Mesendoderm (in vitro differentiated cells): ENCODE measurements at regions not wholly inside any gene's neighbourhood (a gene's known extent, or its start where the extent isn't known, plus 50 kb on each side); places are given as distances from the start of the nearest gene placed in this dataset.
A peak's percentile ranks its signal among the peaks of the same experiment; 100 is the strongest.

Experiments used
- DNase-seq: peaks from one replicate; pipeline ENCODE4 v3.0.0; 2013
- H2AK5ac ChIP-seq: 2 replicates; pipeline ENCODE4 v1.6.1; 2013; ENCODE audit warnings: low read length, inconsistent platforms
- H2BK120ac ChIP-seq: 2 replicates; pipeline ENCODE4 v1.6.1; 2013; ENCODE audit warnings: low read depth, mild to moderate bottlenecking, low read length, moderate library complexity, mixed read lengths
- H2BK15ac ChIP-seq: replicated peaks from 2 replicates; pipeline ENCODE4 v1.6.1; 2013; ENCODE audit warnings: low read depth, mild to moderate bottlenecking, moderate library complexity
- H2BK5ac ChIP-seq: 2 replicates; pipeline ENCODE4 v1.6.1; 2013; ENCODE audit warnings: low read length, inconsistent platforms
- H3K18ac ChIP-seq: 2 replicates; pipeline ENCODE4 v1.6.1; 2013; ENCODE audit warnings: mild to moderate bottlenecking, low read length, mixed read lengths
- H3K23ac ChIP-seq: one replicate; pipeline ENCODE4 v1.6.1; 2013; ENCODE audit warnings: low read length
- H3K27ac ChIP-seq: 2 replicates; pipeline ENCODE4 v1.5.1; 2013; ENCODE audit warnings: low read depth, mild to moderate bottlenecking, inconsistent platforms, low read length, moderate library complexity
- H3K27me3 ChIP-seq: 2 replicates; pipeline ENCODE4 v1.6.1; 2013; ENCODE audit warnings: low read length, control low read depth, mild to moderate bottlenecking, inconsistent platforms; ENCODE audit not compliant: insufficient read depth, poor library complexity
- H3K36me3 ChIP-seq: 2 replicates; pipeline ENCODE4 v1.6.1; 2013; ENCODE audit warnings: low read length, inconsistent platforms; ENCODE audit not compliant: control insufficient read depth, insufficient read depth
- H3K4ac ChIP-seq: one replicate; pipeline ENCODE4 v1.6.1; 2013; ENCODE audit warnings: low read depth, mild to moderate bottlenecking, low read length, moderate library complexity
- H3K4me1 ChIP-seq: 2 replicates; pipeline ENCODE4 v1.6.1; 2013; ENCODE audit warnings: low read depth, low read length, inconsistent platforms; ENCODE audit not compliant: control insufficient read depth
- H3K4me2 ChIP-seq: 2 replicates; pipeline ENCODE4 v1.6.1; 2013; ENCODE audit warnings: low read length
- H3K4me3 ChIP-seq: 2 replicates; pipeline ENCODE4 v1.5.1; 2013; ENCODE audit warnings: mild to moderate bottlenecking, low read length
- H3K56ac ChIP-seq: one replicate; pipeline ENCODE4 v1.6.1; 2013; ENCODE audit warnings: low read length
- H3K79me1 ChIP-seq: 2 replicates; pipeline ENCODE4 v1.6.1; 2013; ENCODE audit warnings: low read length, inconsistent platforms
- H3K79me2 ChIP-seq: 2 replicates; pipeline ENCODE4 v1.6.1; 2013; ENCODE audit warnings: mild to moderate bottlenecking, low read length; ENCODE audit not compliant: control insufficient read depth, insufficient read depth
- H3K9ac ChIP-seq: 2 replicates; pipeline ENCODE4 v1.6.1; 2013; ENCODE audit warnings: low read length, inconsistent platforms
- H4K5ac ChIP-seq: one replicate; pipeline ENCODE4 v1.6.1; 2013; ENCODE audit warnings: low read length
- H4K8ac ChIP-seq: one replicate; pipeline ENCODE4 v1.6.1; 2013; ENCODE audit warnings: low read depth, mild to moderate bottlenecking, control low read depth, low read length, moderate library complexity
- WGBS: extraction: QIAGEN DNeasy Blood & Tissue Kit; methylation state at CpG from one replicate; pipeline ENCODE4 v1.1.7; 2013; ENCODE audit warnings: low lambda C conversion rate, missing lambda C conversion rate; ENCODE audit not compliant: insufficient coverage; ENCODE audit errors: extremely low coverage; 5-methylcytosine and 5-hydroxymethylcytosine counted together

GRCh38 chr7:35436452-35436851 lies 182.6 kb upstream of the TBX20 start:
- Histone ChIP-seq H3K4me2 (no peak overlapping the region), H3K4me3 (no peak overlapping the region), H3K79me1 (no peaks in the 10 kb centered on the region), H3K56ac (no peak overlapping the region), H2BK120ac (no peak overlapping the region), H3K36me3 (no peaks in the 10 kb centered on the region), H3K9ac (no peak overlapping the region), H3K79me2 (no peaks in the 10 kb centered on the region), H2BK15ac (no peak overlapping the region), H2AK5ac (no peak overlapping the region), H3K4me1 (no peaks in the 10 kb centered on the region), H3K23ac (no peak overlapping the region), H3K4ac (no peak overlapping the region), H2BK5ac (no peak overlapping the region), H4K5ac (no peak overlapping the region), H3K18ac (no peak overlapping the region), H3K27ac (no peak overlapping the region), H4K8ac (no peak overlapping the region), H3K27me3 (no peaks in the 10 kb centered on the region)
- no peak for DNase-seq
- WGBS = no CpG with 5 or more reads among the region's 5 CpGs

GRCh38 chr7:35430547-35431153 lies 176.8 kb upstream of the TBX20 start:
- H3K4ac ChIP-seq = no peak overlapping the region
- no peak overlapping the region for H3K4me3 ChIP-seq
- no peak overlapping the region for H2AK5ac ChIP-seq
- no peak overlapping the region for H2BK15ac ChIP-seq
- H4K8ac ChIP-seq = no peak overlapping the region
- no peak overlapping the region for H3K27ac ChIP-seq
- H3K27me3 ChIP-seq = no peaks in the 10 kb centered on the region
- H2BK5ac ChIP-seq = no peak overlapping the region
- H3K4me1 ChIP-seq = peaks cover 2% of the 10 kb centered on the region
- H3K79me2 ChIP-seq = no peaks in the 10 kb centered on the region
- H3K18ac ChIP-seq = no peak overlapping the region
- WGBS = no CpG with 5 or more reads among the region's 7 CpGs
- DNase-seq = peak; percentile 72
- H3K4me2 ChIP-seq = no peak overlapping the region
- no peak overlapping the region for H2BK120ac ChIP-seq
- no peaks in the 10 kb centered on the region for H3K79me1 ChIP-seq
- no peak overlapping the region for H3K56ac ChIP-seq
- H3K36me3 ChIP-seq = no peaks in the 10 kb centered on the region
- no peak overlapping the region for H3K9ac ChIP-seq
- H3K23ac ChIP-seq = no peak overlapping the region
- no peak overlapping the region for H4K5ac ChIP-seq

GRCh38 chr7:35424869-35425495 lies 171.1 kb upstream of the TBX20 start:
- H4K8ac ChIP-seq = no peak overlapping the region
- H3K4ac ChIP-seq = no peak overlapping the region
- no peak overlapping the region for H3K4me2 ChIP-seq
- H3K4me3 ChIP-seq = no peak overlapping the region
- H2BK120ac ChIP-seq = no peak overlapping the region
- DNase-seq = peak; percentile 63
- H3K56ac ChIP-seq = no peak overlapping the region
- no peaks in the 10 kb centered on the region for H3K79me1 ChIP-seq
- no peak overlapping the region for H3K27ac ChIP-seq
- peaks cover 2% of the 10 kb centered on the region for H3K27me3 ChIP-seq
- H3K18ac ChIP-seq = no peak overlapping the region
- H2BK5ac ChIP-seq = no peak overlapping the region
- H3K9ac ChIP-seq = no peak overlapping the region
- H2AK5ac ChIP-seq = no peak overlapping the region
- H4K5ac ChIP-seq = no peak overlapping the region
- no peaks in the 10 kb centered on the region for H3K79me2 ChIP-seq
- H2BK15ac ChIP-seq = no peak overlapping the region
- H3K23ac ChIP-seq = no peak overlapping the region
- peaks cover 2% of the 10 kb centered on the region for H3K4me1 ChIP-seq
- no CpG with 5 or more reads among the region's 4 CpGs for WGBS
- no peaks in the 10 kb centered on the region for H3K36me3 ChIP-seq

GRCh38 chr7:35424440-35424839 lies 170.5 kb upstream of the TBX20 start:
- Histone ChIP-seq H3K27ac (no peak overlapping the region), H3K4ac (no peak overlapping the region), H4K8ac (no peak overlapping the region), H3K36me3 (no peaks in the 10 kb centered on the region), H3K9ac (no peak overlapping the region), H3K56ac (no peak overlapping the region), H2BK120ac (no peak overlapping the region), H3K79me2 (no peaks in the 10 kb centered on the region), H2BK15ac (no peak overlapping the region), H2BK5ac (no peak overlapping the region), H4K5ac (no peak overlapping the region), H3K4me1 (peaks cover 2% of the 10 kb centered on the region), H3K27me3 (peaks cover 2% of the 10 kb centered on the region), H3K23ac (no peak overlapping the region), H3K4me3 (no peak overlapping the region), H3K79me1 (no peaks in the 10 kb centered on the region), H2AK5ac (no peak overlapping the region), H3K18ac (no peak overlapping the region), H3K4me2 (no peak overlapping the region)
- no peak for DNase-seq
- no CpG with 5 or more reads among the region's 4 CpGs for WGBS

GRCh38 chr7:35422715-35423114 lies 168.8 kb upstream of the TBX20 start:
- WGBS = no CpG with 5 or more reads among the region's 2 CpGs
- no peak overlapping the region for H3K27ac ChIP-seq
- no peak overlapping the region for H2AK5ac ChIP-seq
- no peaks in the 10 kb centered on the region for H3K79me2 ChIP-seq
- H3K27me3 ChIP-seq = peaks cover 2% of the 10 kb centered on the region
- no peak overlapping the region for H3K23ac ChIP-seq
- H2BK15ac ChIP-seq = no peak overlapping the region
- no peak overlapping the region for H3K4me2 ChIP-seq
- H3K36me3 ChIP-seq = no peaks in the 10 kb centered on the region
- no peaks in the 10 kb centered on the region for H3K79me1 ChIP-seq
- peaks cover 2% of the 10 kb centered on the region for H3K4me1 ChIP-seq
- no peak overlapping the region for H3K9ac ChIP-seq
- no peak overlapping the region for H2BK120ac ChIP-seq
- H3K18ac ChIP-seq = no peak overlapping the region
- H4K8ac ChIP-seq = no peak overlapping the region
- no peak overlapping the region for H4K5ac ChIP-seq
- no peak for DNase-seq
- H3K56ac ChIP-seq = no peak overlapping the region
- H3K4ac ChIP-seq = no peak overlapping the region
- no peak overlapping the region for H2BK5ac ChIP-seq
- no peak overlapping the region for H3K4me3 ChIP-seq

- Histone ChIP-seq H2BK15ac (no peak overlapping the region), H3K4ac (no peak overlapping the region), H3K27ac (no peak overlapping the region), H3K4me1 (no peaks in the 10 kb centered on the region), H3K9ac (no peak overlapping the region), H3K79me1 (no peaks in the 10 kb centered on the region), H3K27me3 (peaks cover 2% of the 10 kb centered on the region), H3K4me3 (no peak overlapping the region), H3K18ac (no peak overlapping the region), H3K23ac (no peak overlapping the region), H4K5ac (no peak overlapping the region), H3K36me3 (no peaks in the 10 kb centered on the region), H4K8ac (no peak overlapping the region), H2BK5ac (no peak overlapping the region), H2AK5ac (no peak overlapping the region), H3K4me2 (no peak overlapping the region), H3K56ac (no peak overlapping the region), H2BK120ac (no peak overlapping the region), H3K79me2 (no peaks in the 10 kb centered on the region)
- DNase-seq = no peak
- WGBS = no CpG with 5 or more reads among the region's 4 CpGs
Observed at GRCh38 chr7:35420656-35421055, 166.8 kb upstream of the TBX20 start.
